ENCODE measurements at regions not wholly inside any gene's neighbourhood (a gene's known extent, or its start where the extent isn't known, plus 50 kb on each side); places are given as distances from the start of the nearest gene placed in this dataset.

DNA sequence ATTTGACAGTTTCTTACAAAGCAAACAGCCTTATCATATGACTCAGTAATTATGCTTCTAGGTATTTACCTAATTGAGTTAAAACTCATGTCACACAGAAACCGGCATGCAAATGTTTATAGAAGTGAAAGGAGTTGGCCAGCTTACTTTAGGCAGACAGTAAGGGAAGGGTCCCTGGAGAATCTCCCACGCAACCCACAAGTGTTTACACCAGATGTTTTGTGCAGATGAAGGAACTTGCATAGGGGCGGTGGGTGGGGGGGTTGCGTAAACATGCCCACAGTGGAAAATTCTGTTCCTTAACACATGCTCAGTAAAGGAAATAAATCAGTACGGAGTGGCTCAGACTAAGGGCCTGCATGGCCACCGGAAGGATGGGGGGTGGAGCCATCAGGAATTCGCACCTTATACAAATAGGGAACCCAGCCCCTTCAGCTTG lies 330.5 kb upstream of the AADAT start:
- TF ChIP-seq, protein P1, sequence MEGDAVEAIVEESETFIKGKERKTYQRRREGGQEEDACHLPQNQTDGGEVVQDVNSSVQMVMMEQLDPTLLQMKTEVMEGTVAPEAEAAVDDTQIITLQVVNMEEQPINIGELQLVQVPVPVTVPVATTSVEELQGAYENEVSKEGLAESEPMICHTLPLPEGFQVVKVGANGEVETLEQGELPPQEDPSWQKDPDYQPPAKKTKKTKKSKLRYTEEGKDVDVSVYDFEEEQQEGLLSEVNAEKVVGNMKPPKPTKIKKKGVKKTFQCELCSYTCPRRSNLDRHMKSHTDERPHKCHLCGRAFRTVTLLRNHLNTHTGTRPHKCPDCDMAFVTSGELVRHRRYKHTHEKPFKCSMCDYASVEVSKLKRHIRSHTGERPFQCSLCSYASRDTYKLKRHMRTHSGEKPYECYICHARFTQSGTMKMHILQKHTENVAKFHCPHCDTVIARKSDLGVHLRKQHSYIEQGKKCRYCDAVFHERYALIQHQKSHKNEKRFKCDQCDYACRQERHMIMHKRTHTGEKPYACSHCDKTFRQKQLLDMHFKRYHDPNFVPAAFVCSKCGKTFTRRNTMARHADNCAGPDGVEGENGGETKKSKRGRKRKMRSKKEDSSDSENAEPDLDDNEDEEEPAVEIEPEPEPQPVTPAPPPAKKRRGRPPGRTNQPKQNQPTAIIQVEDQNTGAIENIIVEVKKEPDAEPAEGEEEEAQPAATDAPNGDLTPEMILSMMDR (IDR thresholded peaks at IDR 0.05; ENCODE audit: low read length), result no peak
- TF ChIP-seq EZH2 (optimal IDR thresholded peaks at IDR 0.05; ENCODE audit: low read depth, low read length), result no peak
